Hematopoietic multipotent progenitor cell treated with erythropoietin and hydrocortisone succinate and interleukin-3 and kit ligand, for 6 days (in vitro differentiated cells): ENCODE measurements at regions not wholly inside any gene's neighbourhood (a gene's known extent, or its start where the extent isn't known, plus 50 kb on each side); places are given as distances from the start of the nearest gene placed in this dataset.

ENCODE experiments used
- DNase-seq: peaks from one replicate; pipeline ENCODE4 v3.0.0-alpha.2; 2015

DNA sequence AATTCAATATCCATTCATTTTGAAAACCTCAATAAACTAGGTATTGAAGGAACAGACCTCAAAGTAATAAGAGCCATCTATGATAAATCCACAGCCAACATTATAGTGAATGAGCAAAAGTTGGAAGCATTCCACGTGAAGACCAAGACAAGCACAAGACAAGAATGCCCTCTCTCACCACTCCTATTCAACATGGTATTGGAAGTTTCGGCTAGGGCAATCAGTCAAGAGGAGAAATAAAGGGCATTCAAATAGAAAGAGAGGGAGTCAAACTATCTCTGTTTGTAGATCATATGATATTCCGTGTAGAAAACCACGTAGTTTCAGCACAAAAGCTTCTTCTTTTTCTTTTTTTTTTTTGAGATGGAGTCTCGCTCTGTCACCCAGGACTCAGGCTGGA lies 550.3 kb downstream of the FSCB start:
- no peak for DNase-seq

- no peak for DNase-seq
Observed at GRCh38 chr14:43949400-43949799, 557.7 kb downstream of the FSCB start.

DNA sequence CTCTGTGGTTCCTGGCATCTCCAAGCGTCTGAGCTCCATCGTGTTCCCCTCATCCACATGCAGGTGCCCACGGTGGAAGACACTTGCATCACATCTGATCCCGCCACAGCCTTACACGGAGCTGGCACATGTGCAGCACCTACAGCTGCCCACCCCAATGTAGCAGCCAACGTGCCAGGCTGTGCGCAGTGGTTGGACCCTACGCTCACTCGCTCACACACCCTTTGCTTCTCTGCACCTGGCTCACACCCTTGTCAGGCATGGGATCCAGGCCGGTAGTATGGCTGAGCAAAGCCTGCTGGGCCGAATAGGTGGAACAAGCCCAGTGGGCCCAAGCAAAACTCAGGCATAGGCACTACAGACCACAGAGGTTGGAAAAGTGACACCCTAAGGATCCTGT lies 567.2 kb downstream of the FSCB start:
- no peak for DNase-seq

GRCh38 chr14:43938588-43939281 lies 568.3 kb downstream of the FSCB start:
- DNase-seq: no peak

GRCh38 chr14:43937001-43937400 lies 570.1 kb downstream of the FSCB start:
- DNase-seq: no peak

DNA sequence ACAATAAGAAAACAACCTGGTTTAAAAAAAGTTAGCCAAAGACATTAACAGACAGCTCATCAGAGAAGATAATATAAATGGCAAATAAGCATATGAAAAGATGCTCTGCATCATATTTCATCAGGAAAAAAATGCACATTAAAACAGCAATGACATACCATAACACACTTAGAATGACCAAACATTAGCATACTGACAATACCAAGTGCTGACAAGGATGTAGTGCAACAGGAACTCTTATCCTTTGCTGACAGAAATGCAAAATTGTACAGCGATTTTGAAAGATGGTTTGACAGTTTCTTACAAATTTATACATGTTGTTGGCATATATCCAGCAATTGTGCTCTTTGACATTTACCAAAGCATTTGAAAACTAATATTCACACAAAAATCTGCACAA lies 573.0 kb downstream of the FSCB start:
- DNase-seq: no peak

- DNase-seq: no peak
Observed at GRCh38 chr14:43914041-43914693, 592.9 kb downstream of the FSCB start.

DNA sequence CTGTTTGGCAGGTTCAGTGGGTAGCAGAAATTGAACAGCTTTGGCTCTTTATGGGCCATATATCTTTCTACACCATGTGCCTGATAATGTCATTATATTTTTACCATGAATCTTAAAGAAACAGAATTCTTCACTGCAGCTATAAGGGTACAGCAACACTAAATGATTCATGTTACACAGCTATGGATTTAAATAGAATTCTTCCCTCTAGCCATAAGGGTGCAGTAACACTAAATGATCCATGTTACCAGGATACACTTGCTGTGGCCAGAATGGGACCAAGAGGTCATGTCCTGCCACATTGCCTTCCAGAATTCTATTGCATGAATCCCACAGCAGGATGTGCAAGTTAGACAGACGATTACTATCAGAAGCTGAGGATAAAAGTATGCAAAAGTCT lies 603.9 kb downstream of the FSCB start:
- DNase-seq: no peak

DNA sequence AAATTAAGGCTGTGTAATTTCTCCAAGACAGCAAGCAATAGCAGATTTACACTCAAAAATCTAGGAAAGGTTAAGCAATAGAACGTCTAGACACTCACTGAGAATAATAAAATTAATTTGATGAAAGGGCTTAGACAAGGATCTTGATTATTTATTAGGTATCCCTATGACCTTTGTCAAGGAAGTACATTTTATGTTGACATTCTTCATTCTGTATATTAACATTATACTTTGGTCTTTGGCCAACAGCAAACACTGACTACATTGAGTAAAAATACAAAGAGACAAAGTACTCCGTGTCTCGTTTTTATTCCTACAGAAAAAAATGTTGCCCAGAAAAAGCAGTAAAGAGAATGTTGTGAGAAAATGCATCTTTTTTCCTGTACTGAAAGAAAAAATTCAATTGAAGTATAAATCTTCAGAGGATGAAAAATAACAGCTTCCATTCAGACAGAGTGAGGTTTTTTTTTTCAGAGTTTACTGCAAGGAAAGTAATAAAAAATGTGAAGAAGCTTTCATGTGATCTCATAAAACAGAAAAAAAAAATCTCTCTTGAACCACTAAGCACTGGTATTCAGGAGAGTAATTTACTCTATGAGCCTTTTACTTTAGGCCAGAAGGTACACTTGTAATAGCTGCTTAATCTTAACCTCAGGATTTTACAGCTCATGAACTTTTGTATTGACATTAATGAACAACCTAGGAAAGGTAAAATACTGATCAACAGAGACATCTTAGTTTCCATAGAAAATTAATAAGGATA lies 605.0 kb downstream of the FSCB start:
- no peak for DNase-seq

- DNase-seq: no peak
Observed at GRCh38 chr14:43900173-43900655, 606.9 kb downstream of the FSCB start.

GRCh38 chr14:43898687-43899086 lies 608.4 kb downstream of the FSCB start:
- peak; percentile 1 for DNase-seq

- DNase-seq: no peak
Observed at GRCh38 chr14:43896044-43896443, 611.0 kb downstream of the FSCB start.

- DNase-seq: peak; percentile 67
Observed at GRCh38 chr14:43894534-43894933, 612.5 kb downstream of the FSCB start.

DNA sequence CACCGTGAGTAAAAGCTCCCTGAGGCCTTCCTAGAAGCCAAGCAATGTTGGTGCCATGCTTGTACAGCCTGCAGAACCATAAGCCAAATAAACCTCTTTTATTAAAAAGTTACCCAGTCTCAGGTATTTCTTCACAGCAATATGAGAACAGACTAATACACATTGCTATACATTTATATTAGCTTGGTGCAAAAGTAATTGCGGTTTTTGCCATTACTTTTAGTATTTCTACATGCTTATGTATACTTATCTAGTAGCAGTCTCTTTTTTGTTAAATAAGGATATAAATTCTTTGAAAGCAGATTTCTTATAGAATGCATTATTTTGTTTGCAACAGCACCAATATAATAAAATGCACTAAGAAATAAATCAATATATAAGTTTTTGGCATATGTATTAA lies 619.6 kb downstream of the FSCB start:
- DNase-seq: no peak

- no peak for DNase-seq
Observed at GRCh38 chr14:43877351-43877960, 629.6 kb downstream of the FSCB start.

DNA sequence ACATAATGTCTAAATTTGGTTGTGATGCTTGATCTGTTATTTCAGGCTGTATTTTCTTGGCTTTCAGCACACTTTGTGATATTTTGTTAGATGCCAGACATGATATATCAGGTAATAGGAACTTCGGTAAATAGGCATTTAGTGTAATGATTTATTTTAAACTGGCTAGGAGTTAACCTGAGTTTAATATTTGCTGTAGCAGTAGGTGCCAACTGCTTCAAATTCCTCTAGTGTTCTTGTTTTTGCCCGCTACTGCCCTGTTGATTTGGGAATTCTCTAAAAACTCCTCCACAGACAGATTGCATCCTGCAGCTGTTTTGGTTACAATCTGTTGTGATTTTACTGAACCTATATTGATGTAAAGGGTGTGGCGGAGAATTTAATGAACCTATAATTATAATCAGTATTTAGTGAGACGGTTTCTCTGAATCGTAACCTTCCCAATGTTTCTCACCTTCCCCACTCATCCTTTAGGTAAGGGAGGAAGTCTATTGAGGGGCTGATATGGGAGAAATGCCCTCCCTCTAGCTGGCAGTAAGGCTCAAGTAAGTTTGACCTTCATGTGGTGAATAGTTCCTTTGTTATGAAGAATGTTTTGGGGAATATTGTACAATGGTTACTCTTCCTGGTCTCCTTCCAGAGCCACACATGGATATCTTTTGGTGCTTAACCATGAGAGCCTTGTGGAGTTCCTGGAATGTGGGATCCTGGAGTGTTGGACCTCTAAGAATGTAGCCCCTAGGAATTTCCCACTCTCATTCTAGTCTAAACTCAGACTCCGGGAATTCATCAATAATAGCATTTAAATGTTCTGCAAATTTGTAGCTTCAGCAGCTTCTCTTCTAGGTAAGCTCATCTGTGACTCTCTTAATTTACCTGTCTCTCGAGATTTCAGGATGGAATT lies 634.1 kb downstream of the FSCB start:
- DNase-seq: no peak

GRCh38 chr14:43872222-43872621 lies 634.9 kb downstream of the FSCB start:
- no peak for DNase-seq

GRCh38 chr14:43858981-43859380 lies 648.1 kb downstream of the FSCB start:
- DNase-seq: no peak

DNA sequence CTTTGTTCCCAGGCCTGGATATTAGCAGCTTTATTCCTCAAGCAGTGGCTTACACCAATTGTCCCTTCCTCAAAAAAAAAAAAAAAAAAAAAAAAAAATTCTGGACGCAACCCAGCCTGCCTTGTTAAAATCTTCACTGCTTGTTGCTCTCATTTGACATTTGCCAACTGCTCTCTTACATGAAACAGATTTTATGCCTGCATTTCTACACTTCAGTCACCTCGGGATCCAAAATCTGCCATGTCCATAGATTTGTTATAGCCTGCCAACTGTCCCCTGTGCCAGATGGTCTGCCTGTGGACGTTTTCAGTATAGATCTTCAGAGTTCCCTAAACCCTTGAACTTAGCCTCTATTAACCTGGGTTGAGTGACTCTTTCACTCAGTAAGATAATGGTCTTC lies 651.5 kb downstream of the FSCB start:
- DNase-seq: no peak

DNA sequence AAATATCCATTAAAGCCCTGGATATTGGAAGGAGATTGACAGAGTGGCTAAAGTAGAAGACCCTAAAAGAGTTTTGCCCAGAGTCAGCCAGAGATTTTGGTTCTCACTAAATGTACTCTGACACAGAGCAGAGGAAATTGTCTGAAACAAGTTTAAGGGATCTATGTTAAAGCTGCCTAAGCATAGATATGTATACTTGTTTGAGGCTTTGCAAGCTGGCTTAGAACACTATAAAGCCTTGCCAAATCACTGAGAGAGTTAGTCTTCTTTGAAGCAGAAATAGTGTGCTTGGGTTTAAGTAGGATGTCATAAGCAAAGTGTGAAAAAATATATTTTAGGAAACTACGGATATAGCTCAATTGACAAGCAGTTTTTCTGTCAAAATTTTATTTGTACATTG lies 653.5 kb downstream of the FSCB start:
- no peak for DNase-seq

- no peak for DNase-seq
Observed at GRCh38 chr14:43803076-43803689, 703.9 kb downstream of the FSCB start.
